ENCODE measurements at regions not wholly inside any gene's neighbourhood (a gene's known extent, or its start where the extent isn't known, plus 50 kb on each side); places are given as distances from the start of the nearest gene placed in this dataset.

- Histone ChIP-seq H3K4me1 (no peaks in the 10 kb centered on the region), H3K4me3 (no peak overlapping the region), H3K9me3 (no peaks in the 10 kb centered on the region), H3K36me3 (no peaks in the 10 kb centered on the region), H3K27me3 (no peaks in the 10 kb centered on the region), H3K27ac (no peak overlapping the region)
- TF ChIP-seq POLR2AphosphoS5 (IDR thresholded peaks at IDR 0.05) = no peak
- no peak for TF ChIP-seq EP300 (IDR thresholded peaks at IDR 0.05)
- no peak for TF ChIP-seq POLR2A (IDR thresholded peaks at IDR 0.05)
- TF ChIP-seq, protein P1, sequence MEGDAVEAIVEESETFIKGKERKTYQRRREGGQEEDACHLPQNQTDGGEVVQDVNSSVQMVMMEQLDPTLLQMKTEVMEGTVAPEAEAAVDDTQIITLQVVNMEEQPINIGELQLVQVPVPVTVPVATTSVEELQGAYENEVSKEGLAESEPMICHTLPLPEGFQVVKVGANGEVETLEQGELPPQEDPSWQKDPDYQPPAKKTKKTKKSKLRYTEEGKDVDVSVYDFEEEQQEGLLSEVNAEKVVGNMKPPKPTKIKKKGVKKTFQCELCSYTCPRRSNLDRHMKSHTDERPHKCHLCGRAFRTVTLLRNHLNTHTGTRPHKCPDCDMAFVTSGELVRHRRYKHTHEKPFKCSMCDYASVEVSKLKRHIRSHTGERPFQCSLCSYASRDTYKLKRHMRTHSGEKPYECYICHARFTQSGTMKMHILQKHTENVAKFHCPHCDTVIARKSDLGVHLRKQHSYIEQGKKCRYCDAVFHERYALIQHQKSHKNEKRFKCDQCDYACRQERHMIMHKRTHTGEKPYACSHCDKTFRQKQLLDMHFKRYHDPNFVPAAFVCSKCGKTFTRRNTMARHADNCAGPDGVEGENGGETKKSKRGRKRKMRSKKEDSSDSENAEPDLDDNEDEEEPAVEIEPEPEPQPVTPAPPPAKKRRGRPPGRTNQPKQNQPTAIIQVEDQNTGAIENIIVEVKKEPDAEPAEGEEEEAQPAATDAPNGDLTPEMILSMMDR (IDR thresholded peaks at IDR 0.05) = no peak
- WGBS, 2 donors = 90 to 92% methylated on average over 4 of the region's 4 CpGs
- intact Hi-C loops (cut with DNase I) = no loop called here
- no peak for DNase-seq
Observed at GRCh38 chr14:32010604-32011125, 66.4 kb upstream of the ARHGAP5 start.

GRCh38 chr14:32011225-32011624 is 65.9 kb upstream of the ARHGAP5 start:
- Histone ChIP-seq H3K4me1 (no peaks in the 10 kb centered on the region), H3K27me3 (no peaks in the 10 kb centered on the region), H3K9me3 (no peaks in the 10 kb centered on the region), H3K4me3 (no peak overlapping the region), H3K36me3 (no peaks in the 10 kb centered on the region), H3K27ac (no peak overlapping the region)
- intact Hi-C loops (cut with DNase I) = no loop called here
- TF ChIP-seq EP300 (IDR thresholded peaks at IDR 0.05) (no peak), POLR2AphosphoS5 (IDR thresholded peaks at IDR 0.05) (no peak), POLR2A (IDR thresholded peaks at IDR 0.05) (no peak)
- WGBS, 2 donors = 89 to 91% methylated on average over 3 of the region's 3 CpGs
- DNase-seq = no peak

DNA sequence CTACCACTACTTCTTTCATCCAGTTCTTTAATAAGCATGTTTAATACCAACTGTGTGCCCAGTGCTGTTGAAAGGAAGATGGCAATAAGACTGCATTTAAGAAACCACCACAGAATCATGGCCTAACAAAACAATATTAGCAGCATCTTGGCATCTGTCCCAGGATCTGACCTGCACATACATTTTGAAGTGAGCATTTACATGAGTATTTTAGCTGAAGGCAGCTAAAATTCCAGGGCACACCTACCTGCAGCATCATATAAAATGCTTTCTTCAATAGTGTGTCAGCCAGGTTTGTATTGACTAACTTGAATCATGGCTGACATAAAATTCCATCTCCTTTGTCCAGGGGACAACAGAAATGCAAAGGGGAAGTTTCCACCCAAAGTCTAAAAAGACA is 65.0 kb upstream of the ARHGAP5 start:
- TF ChIP-seq EP300 (IDR thresholded peaks at IDR 0.05) (no peak), POLR2AphosphoS5 (IDR thresholded peaks at IDR 0.05) (no peak), POLR2A (IDR thresholded peaks at IDR 0.05) (no peak)
- TF ChIP-seq, protein P1 (IDR thresholded peaks at IDR 0.05) = no peak
- no peak overlapping the region for H3K4me3 ChIP-seq
- no peaks in the 10 kb centered on the region for H3K9me3 ChIP-seq
- intact Hi-C loops (cut with DNase I) = no loop called here
- H3K27me3 ChIP-seq = no peaks in the 10 kb centered on the region
- H3K36me3 ChIP-seq = no peaks in the 10 kb centered on the region
- H3K27ac ChIP-seq = no peak overlapping the region
- DNase-seq = no peak
- no peaks in the 10 kb centered on the region for H3K4me1 ChIP-seq

DNA sequence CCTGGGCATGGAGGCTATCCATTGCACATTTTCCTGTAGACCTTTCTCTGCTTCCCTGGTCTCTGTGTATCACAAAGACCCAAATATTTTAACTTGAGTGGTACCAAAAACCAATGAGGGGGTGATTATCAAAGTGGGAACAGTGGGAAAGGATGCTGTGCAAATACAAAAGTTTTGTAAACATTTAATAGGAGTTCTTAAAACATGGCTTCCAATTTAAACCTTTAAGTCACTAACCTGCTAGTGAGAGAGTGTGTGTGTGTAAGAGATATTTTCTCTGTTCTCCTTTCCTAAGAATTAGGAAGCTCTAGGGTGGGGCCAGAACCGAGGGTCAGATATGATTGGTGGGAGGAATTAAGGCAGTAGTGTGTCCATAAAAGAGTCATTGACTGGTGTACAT is 64.5 kb upstream of the ARHGAP5 start:
- H3K36me3 ChIP-seq = no peaks in the 10 kb centered on the region
- intact Hi-C loops (cut with DNase I) = no loop called here
- H3K27ac ChIP-seq = no peak overlapping the region
- no peak for DNase-seq
- TF ChIP-seq EP300 (IDR thresholded peaks at IDR 0.05) = no peak
- H3K9me3 ChIP-seq = no peaks in the 10 kb centered on the region
- H3K27me3 ChIP-seq = no peaks in the 10 kb centered on the region
- no peak overlapping the region for H3K4me3 ChIP-seq
- WGBS, 2 donors = 61 to 84% methylated on average over 1 of the region's 1 CpG
- H3K4me1 ChIP-seq = no peaks in the 10 kb centered on the region

DNA sequence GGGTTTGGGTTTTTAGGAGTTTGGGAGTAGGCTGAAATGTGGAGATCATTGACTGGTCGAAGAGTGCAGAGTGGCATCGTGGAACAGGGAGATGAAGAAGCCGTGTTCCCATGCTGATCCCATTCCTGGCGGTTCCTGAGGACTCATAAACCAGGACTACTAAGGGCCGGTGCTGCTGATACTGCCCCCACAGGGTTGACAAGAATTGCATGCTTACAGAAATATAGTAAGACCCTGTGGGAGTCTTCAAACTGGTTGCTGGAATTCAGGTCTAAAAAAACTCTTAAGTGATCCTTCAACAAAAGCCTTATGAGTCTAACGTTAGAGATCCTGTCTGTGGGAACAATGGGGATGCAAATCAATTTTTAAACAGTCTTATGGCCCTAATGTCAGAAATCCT is 64.0 kb upstream of the ARHGAP5 start:
- no peaks in the 10 kb centered on the region for H3K9me3 ChIP-seq
- DNase-seq = no peak
- intact Hi-C loops (cut with DNase I) = no loop called here
- TF ChIP-seq EP300 (IDR thresholded peaks at IDR 0.05) (no peak), POLR2AphosphoS5 (IDR thresholded peaks at IDR 0.05) (no peak), POLR2A (IDR thresholded peaks at IDR 0.05) (no peak)
- TF ChIP-seq, protein P1 (IDR thresholded peaks at IDR 0.05) = no peak
- no peak overlapping the region for H3K4me3 ChIP-seq
- 83 to 93% methylated on average over 6 of the region's 6 CpGs for WGBS, 2 donors
- H3K27me3 ChIP-seq = no peaks in the 10 kb centered on the region
- no peaks in the 10 kb centered on the region for H3K36me3 ChIP-seq
- no peak overlapping the region for H3K27ac ChIP-seq
- H3K4me1 ChIP-seq = no peaks in the 10 kb centered on the region

DNA sequence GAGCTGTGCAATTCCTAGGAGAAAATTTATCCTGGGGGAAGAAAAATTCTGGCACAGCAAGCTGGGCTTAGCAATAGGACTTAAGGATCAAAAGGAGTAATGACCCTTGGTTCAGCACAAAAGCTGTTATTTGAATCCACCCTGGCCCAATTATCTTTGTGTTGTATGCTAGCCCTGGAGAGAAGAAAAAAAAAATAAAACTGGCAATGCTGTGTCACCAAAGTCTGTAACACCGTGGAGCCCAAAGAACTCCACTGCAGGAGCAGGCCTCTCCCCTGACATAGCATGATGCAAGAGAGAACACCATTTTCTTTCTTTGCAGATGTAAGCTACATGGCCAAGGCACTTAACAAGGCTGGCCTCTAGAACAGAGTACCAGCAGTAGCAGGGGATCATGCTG is 63.0 kb upstream of the ARHGAP5 start:
- intact Hi-C loops (cut with DNase I) = no loop called here
- WGBS, 2 donors = 90 to 95% methylated on average over 1 of the region's 1 CpG
- TF ChIP-seq POLR2A (IDR thresholded peaks at IDR 0.05) (no peak), EP300 (IDR thresholded peaks at IDR 0.05) (no peak), POLR2AphosphoS5 (IDR thresholded peaks at IDR 0.05) (no peak)
- TF ChIP-seq, protein P1 (IDR thresholded peaks at IDR 0.05) = no peak
- no peak for DNase-seq
- Histone ChIP-seq H3K9me3 (no peaks in the 10 kb centered on the region), H3K27ac (no peak overlapping the region), H3K27me3 (no peaks in the 10 kb centered on the region), H3K4me1 (peaks cover 0 to 4% (median under 1%) of the 10 kb centered on the region in 4 donors), H3K36me3 (no peaks in the 10 kb centered on the region), H3K4me3 (no peak overlapping the region)
